ENCODE measurements at regions not wholly inside any gene's neighbourhood (a gene's known extent, or its start where the extent isn't known, plus 50 kb on each side); places are given as distances from the start of the nearest gene placed in this dataset.

GRCh38 chr1:87869567-87869966, 540.9 kb downstream of the LMO4 start:
- Histone ChIP-seq H3K27me3 (ENCODE audit: insufficient read depth, low read length) (no peaks in the 10 kb centered on the region), H3F3A (ENCODE audit: insufficient read depth, low read length) (no peaks in the 10 kb centered on the region), H3K9me3 (ENCODE audit: low read length) (0 out of 2 replicates have a peak, but pooled peaks cover 3% of the 10 kb centered on the region), H3K9me2 (ENCODE audit: low read depth, low read length) (no peaks in the 10 kb centered on the region), H2AFZ (ENCODE audit: low read length) (no peak overlapping the region), H3K27ac (ENCODE audit: low read depth, low read length, poor library complexity, severe bottlenecking) (peak overlapping the region; percentile 11), H3K36me3 (ENCODE audit: insufficient read depth, low read length) (no peaks in the 10 kb centered on the region), H3K9ac (ENCODE audit: low read length) (no peak overlapping the region), H3K79me2 (ENCODE audit: insufficient read depth, low read length) (no peaks in the 10 kb centered on the region), H3K4me2 (ENCODE audit: low read length) (no peak overlapping the region), H4K20me1 (ENCODE audit: insufficient read depth, low read length) (no peaks in the 10 kb centered on the region), H3K4me1 (ENCODE audit: insufficient read depth, low read length, severe bottlenecking) (peaks cover 49% of the 10 kb centered on the region), H3K4me3 (ENCODE audit: low read depth, low read length, poor library complexity, severe bottlenecking) (no peak overlapping the region)
- TF ChIP-seq CTCF (IDR thresholded peaks at IDR 0.05; ENCODE audit: low read length) (no peak), EZH2 (IDR thresholded peaks at IDR 0.05; ENCODE audit: borderline replicate concordance, low read length) (no peak)

GRCh38 chr1:87872189-87872588, 543.5 kb downstream of the LMO4 start:
- Histone ChIP-seq H3K27ac (ENCODE audit: low read depth, low read length, poor library complexity, severe bottlenecking) (peak overlapping the region; percentile 98), H4K20me1 (ENCODE audit: insufficient read depth, low read length) (no peaks in the 10 kb centered on the region), H3K27me3 (ENCODE audit: insufficient read depth, low read length) (no peaks in the 10 kb centered on the region), H3K9me2 (ENCODE audit: low read depth, low read length) (no peaks in the 10 kb centered on the region), H3K4me1 (ENCODE audit: insufficient read depth, low read length, severe bottlenecking) (peaks cover 47% of the 10 kb centered on the region), H3K9ac (ENCODE audit: low read length) (peak overlapping the region; percentile 46), H3K4me3 (ENCODE audit: low read depth, low read length, poor library complexity, severe bottlenecking) (no peak overlapping the region), H3K9me3 (ENCODE audit: low read length) (no peaks in the 10 kb centered on the region), H3F3A (ENCODE audit: insufficient read depth, low read length) (no peaks in the 10 kb centered on the region), H2AFZ (ENCODE audit: low read length) (peak overlapping the region; percentile 27), H3K79me2 (ENCODE audit: insufficient read depth, low read length) (no peaks in the 10 kb centered on the region), H3K36me3 (ENCODE audit: insufficient read depth, low read length) (no peaks in the 10 kb centered on the region), H3K4me2 (ENCODE audit: low read length) (peak overlapping the region; percentile 48)
- no peak for TF ChIP-seq EZH2 (IDR thresholded peaks at IDR 0.05; ENCODE audit: borderline replicate concordance, low read length)
- no peak for TF ChIP-seq CTCF (IDR thresholded peaks at IDR 0.05; ENCODE audit: low read length)

- Histone ChIP-seq H3K36me3 (ENCODE audit: insufficient read depth, low read length) (no peaks in the 10 kb centered on the region), H3K4me2 (ENCODE audit: low read length) (peak overlapping the region; percentile 48)
Measured at GRCh38 chr1:87872692-87873091, 544.0 kb downstream of the LMO4 start.

More at GRCh38 chr1:87872692-87873091, 544.0 kb downstream of the LMO4 start:
- peak overlapping the region; percentile 5 for H3K4me3 ChIP-seq (ENCODE audit: low read depth, low read length, poor library complexity, severe bottlenecking)
- no peaks in the 10 kb centered on the region for H3F3A ChIP-seq (ENCODE audit: insufficient read depth, low read length)
- peak overlapping the region; percentile 46 for H3K9ac ChIP-seq (ENCODE audit: low read length)
- TF ChIP-seq CTCF (IDR thresholded peaks at IDR 0.05; ENCODE audit: low read length) (no peak), EZH2 (IDR thresholded peaks at IDR 0.05; ENCODE audit: borderline replicate concordance, low read length) (no peak)
- peaks cover 47% of the 10 kb centered on the region for H3K4me1 ChIP-seq (ENCODE audit: insufficient read depth, low read length, severe bottlenecking)
- no peaks in the 10 kb centered on the region for H3K27me3 ChIP-seq (ENCODE audit: insufficient read depth, low read length)
- peak overlapping the region; percentile 43 for H2AFZ ChIP-seq (ENCODE audit: low read length)
- H3K9me2 ChIP-seq (ENCODE audit: low read depth, low read length) = no peaks in the 10 kb centered on the region
- no peaks in the 10 kb centered on the region for H4K20me1 ChIP-seq (ENCODE audit: insufficient read depth, low read length)
- no peaks in the 10 kb centered on the region for H3K79me2 ChIP-seq (ENCODE audit: insufficient read depth, low read length)
- H3K27ac ChIP-seq (ENCODE audit: low read depth, low read length, poor library complexity, severe bottlenecking) = peak overlapping the region; percentile 98
- no peaks in the 10 kb centered on the region for H3K9me3 ChIP-seq (ENCODE audit: low read length)

Measured in OCI-LY1 (cell line).